ENCODE measurements at regions not wholly inside any gene's neighbourhood (a gene's known extent, or its start where the extent isn't known, plus 50 kb on each side); places are given as distances from the start of the nearest gene placed in this dataset.

GRCh38 chr11:92881940-92882450, 87.5 kb upstream of the MTNR1B start:
- no peak for TF ChIP-seq HNF4A (conservative IDR thresholded peaks at IDR 0.05)
- TF ChIP-seq CTCF (IDR thresholded peaks at IDR 0.05; ENCODE audit: low read depth, low read length, missing input control): no peak

Measured in liver (tissue), 3 donors.